Skin epidermis (tissue), 12 donors: ENCODE measurements at regions not wholly inside any gene's neighbourhood (a gene's known extent, or its start where the extent isn't known, plus 50 kb on each side); places are given as distances from the start of the nearest gene placed in this dataset.

Source experiments
- H3K27ac ChIP-seq, 21 experiments: fragments of 200-600 bp; sonication (generic) in 11 of 21; one replicate each; pipeline ENCODE4 v1.5.0; 2020; ENCODE audit warnings: mild to moderate bottlenecking in 3 of 21, inconsistent platforms in 2 of 21, moderate library complexity in 2 of 21
- H3K4me3 ChIP-seq, 7 experiments: fragments of 200-600 bp; sonication (generic) in 2 of 7; one replicate each; pipeline ENCODE4 v1.5.0; 2020; ENCODE audit warnings: inconsistent platforms in 2 of 7, mild to moderate bottlenecking in 2 of 7, moderate library complexity in 1 of 7

GRCh38 chr11:128305588-128305987, 281.8 kb downstream of the ETS1 start:
- Histone ChIP-seq H3K4me3 (no peak overlapping the region), H3K27ac (peak overlapping the region in 7 of 21 experiments; percentile 11 to 90 (median 74))

- H3K27ac ChIP-seq: peak overlapping the region in 9 of 21 experiments; percentile 5 to 90 (median 71)
- no peak overlapping the region for H3K4me3 ChIP-seq
Measured at GRCh38 chr11:128304666-128305485, 282.5 kb downstream of the ETS1 start.

GRCh38 chr11:128304116-128304515, 283.2 kb downstream of the ETS1 start:
- no peak overlapping the region for H3K4me3 ChIP-seq

GRCh38 chr11:128303383-128303782, 284.0 kb downstream of the ETS1 start:
- H3K4me3 ChIP-seq: no peak overlapping the region
- H3K27ac ChIP-seq: peak overlapping the region in 11 of 21 experiments; percentile 26 to 90 (median 56)

More at GRCh38 chr11:128304116-128304515, 283.2 kb downstream of the ETS1 start:
- H3K27ac ChIP-seq: peak overlapping the region in 9 of 21 experiments; percentile 3 to 90 (median 71)

GRCh38 chr11:128302425-128303186, 284.8 kb downstream of the ETS1 start:
- H3K27ac ChIP-seq: peak overlapping the region in 16 of 21 experiments; percentile 4 to 90 (median 63)
- H3K4me3 ChIP-seq: peak overlapping the region in 1 of 7 experiments; percentile 8

GRCh38 chr11:128301756-128302155, 285.6 kb downstream of the ETS1 start:
- Histone ChIP-seq H3K4me3 (peak overlapping the region in 1 of 7 experiments; percentile 8), H3K27ac (peak overlapping the region in 16 of 21 experiments; percentile 4 to 90 (median 63))

GRCh38 chr11:128300785-128301184, 286.6 kb downstream of the ETS1 start:
- Histone ChIP-seq H3K27ac (peak overlapping the region in 7 of 21 experiments; percentile 50 to 90 (median 83)), H3K4me3 (no peak overlapping the region)

GRCh38 chr11:128299132-128299726, 288.1 kb downstream of the ETS1 start:
- Histone ChIP-seq H3K27ac (peak overlapping the region in 19 of 21 experiments; percentile 22 to 90 (median 57)), H3K4me3 (no peak overlapping the region)

GRCh38 chr11:128298271-128298670, 289.1 kb downstream of the ETS1 start:
- H3K27ac ChIP-seq: peak overlapping the region in 16 of 21 experiments; percentile 13 to 90 (median 56)
- no peak overlapping the region for H3K4me3 ChIP-seq

- Histone ChIP-seq H3K4me3 (no peak overlapping the region), H3K27ac (peak overlapping the region in 11 of 21 experiments; percentile 12 to 90 (median 56))
Measured at GRCh38 chr11:128297805-128298204, 289.6 kb downstream of the ETS1 start.

GRCh38 chr11:128297091-128297651, 290.2 kb downstream of the ETS1 start:
- peak overlapping the region in 7 of 21 experiments; percentile 7 to 90 (median 57) for H3K27ac ChIP-seq

GRCh38 chr11:128294671-128295050, 292.7 kb downstream of the ETS1 start:
- Histone ChIP-seq H3K27ac (peak overlapping the region in 3 of 21 experiments; percentile 5 to 43 (median 39)), H3K4me3 (no peak overlapping the region)

More at GRCh38 chr11:128297091-128297651, 290.2 kb downstream of the ETS1 start:
- H3K4me3 ChIP-seq: no peak overlapping the region

GRCh38 chr11:128294001-128294670, 293.2 kb downstream of the ETS1 start:
- Histone ChIP-seq H3K27ac (peak overlapping the region in 3 of 21 experiments; percentile 8 to 43 (median 39)), H3K4me3 (no peak overlapping the region)

GRCh38 chr11:128291835-128292234, 295.5 kb downstream of the ETS1 start:
- no peak overlapping the region for H3K4me3 ChIP-seq
- H3K27ac ChIP-seq: peak overlapping the region in 9 of 21 experiments; percentile 64 to 92 (median 78)

- no peak overlapping the region for H3K4me3 ChIP-seq
- peak overlapping the region in 20 of 21 experiments; percentile 7 to 92 (median 70) for H3K27ac ChIP-seq
Measured at GRCh38 chr11:128291007-128291406, 296.4 kb downstream of the ETS1 start.

- peak overlapping the region in 1 of 7 experiments; percentile 1 for H3K4me3 ChIP-seq
- peak overlapping the region in 20 of 21 experiments; percentile 32 to 92 (median 70) for H3K27ac ChIP-seq
Measured at GRCh38 chr11:128290106-128290840, 297.1 kb downstream of the ETS1 start.

GRCh38 chr11:128289048-128289447, 298.3 kb downstream of the ETS1 start:
- peak overlapping the region in 3 of 21 experiments; percentile 11 to 91 (median 38) for H3K27ac ChIP-seq

GRCh38 chr11:128288368-128288767, 299.0 kb downstream of the ETS1 start:
- Histone ChIP-seq H3K4me3 (no peak overlapping the region), H3K27ac (no peak overlapping the region)

More at GRCh38 chr11:128289048-128289447, 298.3 kb downstream of the ETS1 start:
- no peak overlapping the region for H3K4me3 ChIP-seq
